Activated gamma-delta T cell treated with Interleukin-2 at 50 U/mL for 16 hours (primary cell): ENCODE measurements at regions not wholly inside any gene's neighbourhood (a gene's known extent, or its start where the extent isn't known, plus 50 kb on each side); places are given as distances from the start of the nearest gene placed in this dataset.

Source experiments
- DNase-seq: peaks from one replicate; pipeline ENCODE4 v3.0.0-alpha.2; 2020

DNA sequence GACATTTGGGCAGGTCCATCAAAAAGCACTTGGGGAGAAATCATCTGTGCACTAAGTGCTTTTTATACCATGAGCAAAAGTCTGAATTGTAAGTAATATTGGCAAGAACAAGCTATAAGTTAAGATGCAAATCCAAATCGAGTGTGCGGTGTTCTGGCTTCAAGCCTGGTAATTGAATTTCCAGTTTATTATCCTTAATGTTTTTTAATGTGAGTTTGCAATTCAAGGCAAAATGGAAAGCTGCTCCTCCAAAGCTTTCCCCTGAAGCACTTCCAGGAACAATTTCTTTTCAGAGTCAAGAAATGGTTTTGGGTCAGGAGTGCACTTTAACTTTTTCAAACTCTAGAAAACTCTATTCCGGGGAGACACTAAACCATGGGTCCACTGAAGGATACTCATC, 445.7 kb downstream of the TOX3 start:
- no peak for DNase-seq

- DNase-seq = no peak
Observed at GRCh38 chr16:52099382-52099781, 447.6 kb downstream of the TOX3 start.

GRCh38 chr16:52095471-52095870, 451.5 kb downstream of the TOX3 start:
- DNase-seq = no peak

DNA sequence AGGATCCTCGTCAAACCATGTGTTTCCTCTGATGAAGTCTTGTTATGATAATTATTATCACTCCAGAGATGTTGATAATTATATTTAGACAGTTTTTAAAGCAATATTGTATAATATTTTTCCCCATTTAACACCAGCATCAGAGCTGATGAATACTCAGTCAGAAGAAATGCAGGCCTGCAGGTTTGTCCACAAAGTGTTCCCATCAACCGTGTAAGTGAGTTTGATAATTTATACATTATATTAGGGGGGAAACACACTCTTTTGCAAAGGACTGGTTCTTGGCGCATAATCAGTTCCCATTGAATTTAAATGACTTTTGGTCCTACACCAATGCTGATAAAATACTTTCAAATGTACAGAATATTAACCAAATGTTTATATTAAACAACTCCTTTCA, 454.8 kb downstream of the TOX3 start:
- no peak for DNase-seq

- DNase-seq = no peak
Observed at GRCh38 chr16:52090080-52090479, 456.9 kb downstream of the TOX3 start.

GRCh38 chr16:52089476-52089875, 457.5 kb downstream of the TOX3 start:
- DNase-seq = no peak

DNA sequence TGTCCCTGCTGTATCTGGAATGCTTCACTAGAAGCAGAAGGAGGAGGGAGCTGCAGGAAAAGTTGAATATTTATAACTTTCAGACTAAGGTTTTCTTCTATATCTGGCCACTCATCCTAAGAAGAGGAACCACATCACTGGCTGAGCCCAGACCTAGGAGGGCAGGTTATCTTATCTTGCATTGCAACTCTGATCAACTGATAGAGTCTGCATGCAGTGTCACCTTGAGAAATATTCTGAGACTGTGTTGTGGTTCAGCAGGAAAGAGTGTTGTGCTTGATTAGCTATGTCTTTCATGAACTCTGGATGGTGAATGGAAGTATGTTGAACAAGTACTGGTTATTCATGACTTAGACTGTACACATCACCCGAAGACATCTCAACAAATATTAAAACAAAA, 460.0 kb downstream of the TOX3 start:
- DNase-seq = no peak

DNA sequence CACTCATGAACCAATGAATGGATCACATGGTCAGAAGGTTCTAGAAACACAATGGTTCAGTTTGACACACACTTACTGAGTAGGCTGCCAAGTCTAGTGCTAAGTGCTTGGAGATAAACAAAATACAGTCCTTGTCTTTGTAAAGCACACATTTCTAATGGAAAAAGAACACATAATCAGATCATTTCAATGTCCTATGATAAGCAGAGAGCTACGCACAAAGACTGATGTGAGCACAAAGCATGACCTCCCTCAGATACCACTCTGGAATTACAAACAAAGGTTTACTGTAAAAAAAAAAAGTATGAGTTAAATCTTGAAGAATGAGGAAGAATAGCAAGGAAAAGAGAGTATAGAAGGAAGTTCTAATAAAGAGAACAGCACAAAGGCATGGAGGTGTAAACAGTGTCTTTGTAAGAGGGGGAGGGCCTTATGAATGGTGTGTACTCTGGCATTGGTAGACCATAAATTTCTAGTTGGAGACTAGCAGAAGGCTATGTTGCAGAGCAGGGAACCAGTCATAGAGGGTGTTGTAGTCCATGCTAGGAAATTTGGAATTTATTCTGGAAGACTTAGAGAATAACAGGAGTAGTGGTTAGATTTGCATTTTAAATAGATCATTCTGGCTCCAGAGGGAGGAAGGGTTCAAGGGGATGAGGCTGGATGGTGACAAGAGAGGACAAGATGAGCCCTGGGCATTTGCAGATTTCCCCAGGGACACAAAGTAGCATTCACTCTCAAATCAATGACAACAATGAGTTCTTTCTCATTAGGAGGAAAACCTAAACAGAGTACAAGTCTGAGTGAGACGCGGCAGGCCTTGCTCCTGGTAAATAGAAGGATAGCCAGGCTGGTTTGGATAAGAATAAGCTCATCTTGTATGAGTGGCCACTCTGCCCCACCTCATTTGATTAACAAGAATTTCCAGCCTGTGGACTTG, 468.0 kb downstream of the TOX3 start:
- no peak for DNase-seq

- no peak for DNase-seq
Observed at GRCh38 chr16:52077607-52078006, 469.3 kb downstream of the TOX3 start.

DNA sequence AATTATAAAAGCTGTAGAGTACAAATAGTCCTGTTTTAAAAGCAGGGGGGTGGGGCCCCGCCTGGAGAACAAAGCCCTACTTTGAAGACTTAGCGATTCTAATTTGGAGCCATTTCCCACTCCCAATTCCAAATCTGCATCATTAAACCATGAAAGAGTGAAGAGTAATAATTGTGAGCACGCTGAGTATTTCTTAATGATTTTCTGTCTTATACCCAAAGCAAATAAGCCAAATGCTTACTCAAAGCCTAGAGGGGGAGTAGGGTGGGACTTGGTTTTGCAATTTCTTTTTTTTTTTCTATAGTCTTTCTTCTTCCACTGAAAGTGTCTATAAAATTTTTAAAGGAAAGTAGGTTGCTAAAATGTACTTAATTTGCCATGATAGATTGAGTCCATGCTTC, 470.1 kb downstream of the TOX3 start:
- DNase-seq = no peak

GRCh38 chr16:52076332-52076731, 470.6 kb downstream of the TOX3 start:
- DNase-seq = no peak

DNA sequence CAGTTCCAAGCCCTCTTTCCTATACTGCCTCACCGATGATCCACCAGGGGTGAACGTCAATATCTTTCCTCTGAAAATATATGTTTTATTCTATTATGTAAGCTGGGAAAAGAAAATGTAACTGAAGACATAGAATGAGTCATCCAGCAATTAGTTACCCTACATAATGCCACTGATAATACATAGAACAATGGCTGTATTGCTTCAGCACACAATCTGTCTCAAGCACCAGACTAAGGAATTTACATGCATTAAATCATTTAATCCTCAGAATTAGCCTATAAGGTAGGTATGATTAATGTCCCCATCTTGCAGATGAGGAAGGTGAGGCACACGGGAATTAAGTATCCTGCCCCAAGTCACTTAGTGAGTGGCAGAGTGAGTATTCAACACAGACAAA, 472.8 kb downstream of the TOX3 start:
- no peak for DNase-seq

GRCh38 chr16:52073024-52073423, 473.9 kb downstream of the TOX3 start:
- DNase-seq = no peak

GRCh38 chr16:52071101-52071500, 475.8 kb downstream of the TOX3 start:
- DNase-seq = no peak

- DNase-seq = no peak
Observed at GRCh38 chr16:52070341-52071057, 476.4 kb downstream of the TOX3 start.

DNA sequence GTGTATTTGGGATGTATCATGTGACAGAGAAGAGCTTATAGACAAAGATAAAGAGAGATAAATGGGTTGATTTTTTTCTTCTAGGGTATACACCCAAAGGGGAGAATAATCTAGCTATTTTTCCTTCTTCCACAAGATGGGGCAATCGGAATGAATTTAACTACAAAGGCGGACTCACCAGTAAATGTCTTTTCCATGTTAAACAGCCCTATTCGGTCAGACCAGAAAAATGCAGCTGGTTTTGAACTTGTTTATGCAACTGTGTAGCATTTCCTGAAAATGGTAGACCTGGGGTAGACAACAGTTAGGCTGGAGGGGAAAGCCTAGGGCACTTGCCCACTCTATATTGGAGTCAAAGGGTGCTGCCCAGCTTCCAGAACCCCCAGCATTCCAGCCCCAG, 477.1 kb downstream of the TOX3 start:
- DNase-seq = no peak

GRCh38 chr16:52068447-52069074, 478.4 kb downstream of the TOX3 start:
- DNase-seq = no peak

- DNase-seq = no peak
Observed at GRCh38 chr16:52066962-52067361, 480.0 kb downstream of the TOX3 start.

- DNase-seq = no peak
Observed at GRCh38 chr16:52056259-52056658, 490.7 kb downstream of the TOX3 start.

DNA sequence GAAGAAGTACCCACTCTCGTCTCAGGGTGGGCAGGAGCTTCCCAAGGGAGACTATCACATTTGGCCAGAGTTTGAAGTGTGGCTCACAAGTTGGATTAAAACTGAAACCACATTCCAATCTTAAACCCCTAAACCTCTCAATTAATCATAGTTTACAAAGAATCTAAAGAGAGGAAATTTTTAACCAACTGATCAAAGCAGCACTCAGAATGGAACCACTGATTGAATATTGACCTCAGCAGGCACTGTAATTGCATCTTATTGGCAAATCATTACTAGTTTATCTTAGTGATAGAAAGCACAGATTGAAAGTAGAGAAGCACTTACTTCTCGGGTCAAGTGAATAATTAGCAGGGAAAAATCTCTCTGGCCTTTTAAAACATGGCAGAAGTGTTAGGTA, 491.6 kb downstream of the TOX3 start:
- DNase-seq = no peak

- DNase-seq = no peak
Observed at GRCh38 chr16:52054326-52054725, 492.6 kb downstream of the TOX3 start.

- DNase-seq = no peak
Observed at GRCh38 chr16:52052818-52053217, 494.1 kb downstream of the TOX3 start.

DNA sequence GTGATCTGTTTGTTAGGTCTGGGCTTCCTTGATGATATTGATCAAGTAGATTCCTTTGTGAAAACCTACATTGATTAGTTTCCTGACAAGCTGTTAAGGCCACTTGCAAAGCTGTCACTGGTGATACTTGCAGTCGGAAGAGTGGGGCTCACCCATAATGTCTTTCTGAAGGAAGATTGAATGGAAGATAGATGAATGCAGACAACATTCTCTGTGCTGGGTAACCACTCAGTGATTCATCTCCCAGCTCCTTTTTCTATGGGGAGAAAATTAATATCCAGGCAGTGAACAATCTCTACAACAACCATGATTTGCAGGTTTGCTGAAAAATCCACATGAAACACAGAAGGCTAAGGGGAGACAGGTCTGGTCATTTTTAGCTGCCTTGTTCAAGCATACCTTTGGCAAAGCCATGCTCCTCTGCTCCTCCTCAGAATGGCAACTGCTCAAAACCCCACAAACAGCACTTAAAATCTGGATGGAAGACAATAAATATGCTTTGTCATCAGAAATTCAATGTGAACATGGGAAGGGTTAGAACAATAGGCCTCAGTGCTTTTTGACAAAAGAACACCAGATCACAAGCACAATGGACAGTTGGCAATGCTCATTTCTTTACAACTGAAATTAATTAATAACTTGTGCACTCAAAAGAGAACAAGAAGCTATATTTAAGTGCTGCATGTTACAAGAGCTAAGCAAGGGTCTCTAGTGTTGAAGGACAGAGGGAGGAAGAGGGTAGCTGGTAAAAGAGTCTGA, 495.4 kb downstream of the TOX3 start:
- DNase-seq = no peak
